Upper lobe of left lung (tissue), 6 donors: ENCODE measurements at regions not wholly inside any gene's neighbourhood (a gene's known extent, or its start where the extent isn't known, plus 50 kb on each side); places are given as distances from the start of the nearest gene placed in this dataset.

Source experiments
- ATAC-seq, 2 donors: fragments of 200-7000 bp; cut with Tn5 transposase; one replicate each; pipeline ENCODE4 v1.9.1; 2022; ENCODE audit warnings: mild to moderate bottlenecking in 2 of 2, moderate library complexity in 2 of 2; ENCODE audit not compliant: low FRiP score in 2 of 2
- DNase-seq, 2 donors: peaks; one replicate each; pipeline ENCODE4 v3.0.0-alpha.2; 2019 to 2020
- H3K27ac ChIP-seq, 4 donors: fragments of 200-600 bp; sonication (generic); one replicate each; pipeline ENCODE4 v1.5.1; 2016 to 2019
- H3K27me3 ChIP-seq, 4 donors: fragments of 200-600 bp; sonication (generic); one replicate each; pipeline ENCODE4 v1.5.1; 2017 to 2019
- H3K36me3 ChIP-seq, 4 donors: fragments of 200-600 bp; sonication (generic); one replicate each; pipeline ENCODE4 v1.5.1; 2016 to 2019
- H3K4me1 ChIP-seq, 4 donors: fragments of 200-600 bp; sonication (generic); one replicate each; pipeline ENCODE4 v1.5.1; 2018 to 2019
- H3K4me3 ChIP-seq, 4 donors: fragments of 200-600 bp; sonication (generic); one replicate each; pipeline ENCODE4 v1.5.1; 2017 to 2019; ENCODE audit warnings: mild to moderate bottlenecking in 2 of 4, moderate library complexity in 1 of 4
- H3K9me3 ChIP-seq, 4 donors: fragments of 200-600 bp; sonication (generic); one replicate each; pipeline ENCODE4 v1.5.1; 2018 to 2019
- EP300 ChIP-seq, 4 donors: sonication (generic); formaldehyde crosslinking; IDR thresholded peaks; one replicate each; pipeline ENCODE4 v1.5.1; 2017; ENCODE audit warnings: antibody characterized with exemption in 4 of 4, control low read depth in 2 of 4
- POLR2A ChIP-seq, 4 donors: fragments of 450-650 bp; IDR thresholded peaks; one replicate each; pipeline ENCODE4 v1.5.1; 2016 to 2017; ENCODE audit warnings: antibody characterized with exemption in 4 of 4, mild to moderate bottlenecking in 2 of 4
- POLR2AphosphoS5 ChIP-seq, 2 donors: sonication (generic); formaldehyde crosslinking; IDR thresholded peaks; one replicate each; pipeline ENCODE4 v1.5.1; 2017; ENCODE audit warnings: antibody characterized with exemption in 2 of 2
- WGBS, 2 donors: methylation state at CpG; one replicate each; pipeline ENCODE4 v1.1.5; 2017 to 2018; 5-methylcytosine and 5-hydroxymethylcytosine counted together
- TF ChIP-seq, protein P1 (sequence below), 6 experiments: fragments of 450-650 bp in 4 of 6; fragments of 200-600 bp in 2 of 6; sonication (generic) in 2 of 6; IDR thresholded peaks; one replicate each; pipeline ENCODE4 v1.5.1; 2016 to 2019; ENCODE audit warnings: antibody characterized with exemption in 6 of 6
- donor health status: DM: no; HTN: no; CAD: no; lungs with moderate emphysema.
- donor health status: DM: no; HTN: yes; CAD: no; lungs with severe emphysema.

DNA sequence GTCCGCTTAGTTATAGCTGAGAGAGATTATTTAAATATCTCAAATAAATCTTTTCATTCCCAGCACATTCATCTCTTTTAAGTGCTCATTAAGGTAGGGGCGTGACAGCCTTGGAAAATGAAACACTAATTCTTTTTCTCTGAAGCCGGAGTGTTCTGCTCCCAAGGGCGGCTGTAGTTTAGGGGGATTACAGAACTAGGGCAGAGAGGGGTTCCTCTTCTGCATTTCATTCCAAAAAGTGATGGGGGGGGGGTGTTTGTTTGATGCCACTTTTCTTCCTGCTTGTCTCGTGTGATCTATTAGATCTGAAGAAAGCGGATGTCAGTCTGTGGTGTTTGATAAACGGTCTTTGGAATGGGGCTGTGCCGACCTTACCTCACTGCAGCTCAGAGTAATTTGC lies 506.5 kb upstream of the MGMT start:
- Histone ChIP-seq H3K36me3 (no peaks in the 10 kb centered on the region), H3K4me1 (no peaks in the 10 kb centered on the region), H3K27me3 (no peaks in the 10 kb centered on the region), H3K27ac (no peak overlapping the region), H3K9me3 (no peaks in the 10 kb centered on the region), H3K4me3 (no peak overlapping the region)
- TF ChIP-seq, protein P1, sequence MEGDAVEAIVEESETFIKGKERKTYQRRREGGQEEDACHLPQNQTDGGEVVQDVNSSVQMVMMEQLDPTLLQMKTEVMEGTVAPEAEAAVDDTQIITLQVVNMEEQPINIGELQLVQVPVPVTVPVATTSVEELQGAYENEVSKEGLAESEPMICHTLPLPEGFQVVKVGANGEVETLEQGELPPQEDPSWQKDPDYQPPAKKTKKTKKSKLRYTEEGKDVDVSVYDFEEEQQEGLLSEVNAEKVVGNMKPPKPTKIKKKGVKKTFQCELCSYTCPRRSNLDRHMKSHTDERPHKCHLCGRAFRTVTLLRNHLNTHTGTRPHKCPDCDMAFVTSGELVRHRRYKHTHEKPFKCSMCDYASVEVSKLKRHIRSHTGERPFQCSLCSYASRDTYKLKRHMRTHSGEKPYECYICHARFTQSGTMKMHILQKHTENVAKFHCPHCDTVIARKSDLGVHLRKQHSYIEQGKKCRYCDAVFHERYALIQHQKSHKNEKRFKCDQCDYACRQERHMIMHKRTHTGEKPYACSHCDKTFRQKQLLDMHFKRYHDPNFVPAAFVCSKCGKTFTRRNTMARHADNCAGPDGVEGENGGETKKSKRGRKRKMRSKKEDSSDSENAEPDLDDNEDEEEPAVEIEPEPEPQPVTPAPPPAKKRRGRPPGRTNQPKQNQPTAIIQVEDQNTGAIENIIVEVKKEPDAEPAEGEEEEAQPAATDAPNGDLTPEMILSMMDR (IDR thresholded peaks at IDR 0.05) = no peak
- TF ChIP-seq EP300 (IDR thresholded peaks at IDR 0.05) (no peak), POLR2AphosphoS5 (IDR thresholded peaks at IDR 0.05) (no peak), POLR2A (IDR thresholded peaks at IDR 0.05) (no peak)
- 49 to 53% methylated on average over 8 of the region's 8 CpGs for WGBS, 2 donors
- DNase-seq (no peak), ATAC-seq (no peak)

DNA sequence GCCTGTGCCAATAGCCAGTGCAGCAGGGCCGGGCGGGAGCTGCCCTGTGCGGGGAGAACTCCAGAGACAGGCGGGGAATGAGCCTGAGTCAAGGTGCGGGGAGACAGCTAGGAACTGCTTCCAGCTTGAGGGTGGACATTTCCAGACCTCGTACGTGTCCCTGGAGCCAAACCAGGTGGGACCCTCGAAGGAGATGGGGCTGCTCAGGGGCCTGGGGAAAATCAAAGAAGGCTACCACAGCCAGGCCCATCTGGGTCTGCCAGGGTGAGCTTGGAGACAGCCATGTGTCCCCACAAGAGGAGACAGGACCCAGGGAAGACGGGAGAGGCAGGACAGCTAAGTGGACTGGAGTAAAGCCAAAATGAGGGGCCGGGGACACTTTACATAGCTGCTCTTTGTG lies 504.9 kb upstream of the MGMT start:
- H3K4me3 ChIP-seq = no peak overlapping the region
- no peaks in the 10 kb centered on the region for H3K4me1 ChIP-seq
- TF ChIP-seq EP300 (IDR thresholded peaks at IDR 0.05) = no peak
- 87 to 88% methylated on average over 7 to 10 of the region's 10 CpGs for WGBS, 2 donors
- DNase-seq (no peak), ATAC-seq (no peak)
- H3K9me3 ChIP-seq = no peaks in the 10 kb centered on the region
- H3K27ac ChIP-seq = no peak overlapping the region
- no peaks in the 10 kb centered on the region for H3K27me3 ChIP-seq
- H3K36me3 ChIP-seq = no peaks in the 10 kb centered on the region

DNA sequence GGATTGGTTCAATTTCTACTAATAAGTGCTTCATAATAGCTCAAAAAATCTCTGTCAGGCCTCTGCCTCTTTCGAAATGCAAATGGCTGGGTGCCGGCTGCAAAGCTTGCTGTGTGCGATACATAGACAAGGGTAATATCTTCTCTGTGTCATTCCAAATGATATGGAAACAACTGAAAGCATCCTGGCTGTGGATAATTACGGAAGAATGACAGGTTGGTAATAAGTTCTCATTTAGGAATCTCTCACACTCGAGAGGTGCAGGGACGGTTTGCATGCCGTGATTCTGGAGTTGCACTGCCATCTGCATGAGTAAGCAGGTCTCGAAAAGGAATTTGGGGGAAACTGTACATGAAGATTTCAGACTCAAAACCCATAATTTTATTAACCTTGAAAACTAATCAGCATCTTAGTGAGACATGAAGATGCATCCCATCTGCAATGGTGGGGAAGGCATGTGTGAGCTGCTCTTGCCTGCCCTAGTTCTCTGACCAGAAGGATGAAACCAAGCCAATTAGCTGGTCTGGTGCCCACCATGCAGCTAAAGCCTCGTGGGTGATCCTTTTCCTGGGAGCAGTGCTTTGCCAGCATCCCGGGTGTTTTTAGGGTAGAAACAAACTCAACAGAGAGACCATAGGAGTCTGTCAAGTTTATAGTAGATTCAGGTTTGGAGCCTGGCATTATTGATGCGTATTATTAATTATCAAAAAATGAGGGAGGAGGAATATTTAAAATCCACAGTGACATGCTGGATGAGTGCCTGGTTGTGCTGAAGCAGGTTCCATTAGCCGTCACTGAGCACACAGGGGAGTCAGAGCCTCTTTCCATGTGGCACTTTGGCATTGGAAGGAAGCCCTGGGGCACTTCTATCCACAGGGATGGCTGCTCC lies 503.6 kb upstream of the MGMT start:
- Histone ChIP-seq H3K4me1 (no peaks in the 10 kb centered on the region), H3K9me3 (no peaks in the 10 kb centered on the region), H3K27me3 (no peaks in the 10 kb centered on the region), H3K36me3 (no peaks in the 10 kb centered on the region), H3K4me3 (no peak overlapping the region), H3K27ac (no peak overlapping the region)
- no peak for TF ChIP-seq EP300 (IDR thresholded peaks at IDR 0.05)
- no peak for TF ChIP-seq POLR2A (IDR thresholded peaks at IDR 0.05)
- TF ChIP-seq, protein P1 (IDR thresholded peaks at IDR 0.05) = no peak
- no peak for TF ChIP-seq POLR2AphosphoS5 (IDR thresholded peaks at IDR 0.05)
- 79 to 83% methylated on average over 12 of the region's 12 CpGs for WGBS, 2 donors
- ATAC-seq (no peak), DNase-seq (no peak)

DNA sequence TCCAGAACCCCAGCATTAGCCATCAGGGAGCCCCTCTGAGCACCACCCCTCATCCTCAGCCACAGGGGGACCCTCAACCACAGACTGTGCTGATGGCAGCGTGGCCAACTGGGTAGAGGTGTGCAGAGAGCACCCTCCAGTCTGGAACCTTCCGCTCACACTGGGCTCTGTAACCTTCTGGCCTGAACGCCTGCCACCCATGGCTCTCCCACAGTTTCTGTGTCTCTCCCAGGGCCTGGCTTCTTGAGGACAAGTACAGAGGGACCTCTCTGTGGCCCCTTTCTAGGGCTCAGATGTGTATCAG lies 503.0 kb upstream of the MGMT start:
- TF ChIP-seq, protein P1 (IDR thresholded peaks at IDR 0.05) = no peak
- no peak for TF ChIP-seq POLR2A (IDR thresholded peaks at IDR 0.05)
- no peak for TF ChIP-seq EP300 (IDR thresholded peaks at IDR 0.05)
- TF ChIP-seq POLR2AphosphoS5 (IDR thresholded peaks at IDR 0.05) = no peak
- Histone ChIP-seq H3K4me1 (no peaks in the 10 kb centered on the region), H3K9me3 (no peaks in the 10 kb centered on the region), H3K27ac (no peak overlapping the region), H3K4me3 (no peak overlapping the region), H3K36me3 (no peaks in the 10 kb centered on the region), H3K27me3 (no peaks in the 10 kb centered on the region)
- no peak for DNase-seq
- ATAC-seq = peak in 1 of 2 donors; percentile 20
- WGBS, 2 donors = 50 to 60% methylated on average over 3 of the region's 3 CpGs

DNA sequence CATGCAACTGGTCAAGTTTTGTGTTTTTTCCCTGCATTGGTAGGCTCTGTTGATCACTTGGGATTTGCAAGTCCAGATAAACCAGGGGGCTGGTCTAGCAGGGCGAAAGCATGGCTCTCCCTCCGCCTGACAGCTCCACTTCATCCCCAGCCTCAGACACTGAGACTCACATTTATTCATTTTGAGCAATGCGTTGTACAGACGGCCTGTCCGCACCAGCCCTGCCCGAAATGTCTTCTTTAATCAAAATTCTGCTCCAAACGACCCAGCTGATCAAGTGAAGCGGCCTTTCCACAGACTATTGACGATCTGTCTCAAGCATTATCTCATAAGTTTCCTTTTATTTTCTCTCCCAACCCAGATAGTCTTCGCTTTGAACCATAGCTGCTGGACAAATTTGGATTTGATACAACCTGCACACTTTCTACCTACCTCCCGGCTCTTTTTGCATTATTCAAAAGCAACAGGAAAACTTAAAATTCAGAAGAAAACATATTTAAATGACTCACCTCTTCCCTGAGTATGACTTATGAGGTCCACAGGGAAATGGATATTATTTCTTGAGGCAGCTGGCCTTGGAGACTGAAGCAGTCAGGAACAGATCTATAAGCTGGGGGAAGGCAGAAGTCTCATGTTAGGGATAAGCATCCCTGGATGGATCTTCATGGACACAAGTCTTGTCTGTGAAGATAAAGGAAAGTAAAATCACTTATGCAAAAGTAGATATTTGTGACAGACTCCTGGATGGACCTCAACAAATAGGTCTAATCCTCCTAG lies 498.9 kb upstream of the MGMT start:
- ATAC-seq (no peak), DNase-seq (no peak)
- H3K9me3 ChIP-seq = no peaks in the 10 kb centered on the region
- WGBS, 2 donors = 87 to 89% methylated on average over 11 of the region's 11 CpGs
- H3K27ac ChIP-seq = no peak overlapping the region
- no peaks in the 10 kb centered on the region for H3K4me1 ChIP-seq
- no peaks in the 10 kb centered on the region for H3K36me3 ChIP-seq
- H3K27me3 ChIP-seq = no peaks in the 10 kb centered on the region
- H3K4me3 ChIP-seq = no peak overlapping the region
- no peak for TF ChIP-seq EP300 (IDR thresholded peaks at IDR 0.05)
- no peak for TF ChIP-seq POLR2A (IDR thresholded peaks at IDR 0.05)
- TF ChIP-seq, protein P1 (IDR thresholded peaks at IDR 0.05) = no peak
- no peak for TF ChIP-seq POLR2AphosphoS5 (IDR thresholded peaks at IDR 0.05)
